Glutamatergic neuron (in vitro differentiated cells): ENCODE measurements at regions not wholly inside any gene's neighbourhood (a gene's known extent, or its start where the extent isn't known, plus 50 kb on each side); places are given as distances from the start of the nearest gene placed in this dataset.

Experiments used
- DNase-seq: peaks from one replicate; pipeline ENCODE4 v3.0.0; 2022
- H3K27ac Mint-ChIP-seq: one replicate; pipeline ENCODE4 v1.8.0; 2020; ENCODE audit warnings: mild to moderate bottlenecking, mixed read lengths, inconsistent platforms; ENCODE audit not compliant: unreplicated experiment
- H3K27me3 Mint-ChIP-seq: one replicate; pipeline ENCODE4 v1.8.0; 2020; ENCODE audit warnings: mild to moderate bottlenecking, moderate library complexity, mixed read lengths, inconsistent platforms; ENCODE audit not compliant: unreplicated experiment
- H3K36me3 Mint-ChIP-seq: one replicate; pipeline ENCODE4 v1.8.0; 2020; ENCODE audit warnings: mild to moderate bottlenecking, mixed read lengths, inconsistent platforms; ENCODE audit not compliant: unreplicated experiment
- H3K4me1 Mint-ChIP-seq: one replicate; pipeline ENCODE4 v1.8.0; 2020; ENCODE audit warnings: mild to moderate bottlenecking, low read depth, mixed read lengths, inconsistent platforms; ENCODE audit not compliant: unreplicated experiment
- H3K4me3 Mint-ChIP-seq: one replicate; pipeline ENCODE4 v1.8.0; 2020; ENCODE audit warnings: mild to moderate bottlenecking, mixed read lengths, inconsistent platforms; ENCODE audit not compliant: unreplicated experiment
- H3K9me3 Mint-ChIP-seq: one replicate; pipeline ENCODE4 v1.8.0; 2020; ENCODE audit warnings: mild to moderate bottlenecking, moderate library complexity, mixed read lengths, inconsistent platforms; ENCODE audit not compliant: unreplicated experiment
- TF ChIP-seq, protein P1 (sequence below): fragments of 200-600 bp; sonication (generic); IDR thresholded peaks from one replicate; pipeline ENCODE4 v1.5.0; 2021; ENCODE audit not compliant: partially characterized antibody, unreplicated experiment

DNA sequence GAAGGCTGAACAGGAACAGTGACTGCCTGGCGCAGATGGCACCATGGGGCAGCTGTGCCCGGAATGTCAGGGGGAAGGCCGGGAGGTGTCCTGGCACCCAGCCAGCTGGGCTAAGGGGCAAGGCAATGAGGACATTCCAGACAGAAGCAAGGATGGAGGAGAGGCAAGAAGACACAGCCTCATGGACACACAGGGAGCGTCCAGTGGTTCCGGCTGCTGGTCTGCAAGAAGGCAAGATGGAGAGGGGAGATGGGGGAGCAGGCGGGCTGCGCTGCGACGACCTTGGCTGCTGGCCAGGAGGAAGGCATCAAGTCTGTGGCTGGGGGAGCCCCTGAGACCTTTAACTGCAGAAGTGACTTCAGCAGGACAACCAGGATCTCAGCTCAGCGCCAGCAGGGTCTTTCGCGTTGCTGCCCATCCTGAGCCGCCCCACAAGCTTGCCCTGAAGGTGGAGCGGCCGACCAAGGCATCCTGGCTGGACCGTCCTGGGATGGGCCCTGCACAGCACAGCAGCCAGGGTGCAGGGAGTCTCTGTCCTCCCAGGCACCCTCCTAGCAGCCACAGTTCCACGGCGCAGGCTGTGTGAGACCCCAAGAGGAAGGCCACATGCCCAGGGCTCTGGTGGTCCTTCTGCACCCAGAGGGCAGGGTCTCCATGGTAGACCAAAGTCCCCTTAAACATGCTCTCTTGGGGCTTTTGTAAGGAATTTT lies 531.7 kb downstream of the BRD1 start:
- Mint-ChIP-seq H3K9me3 (peaks cover 26% of the 10 kb centered on the region), H3K36me3 (peaks cover 5% of the 10 kb centered on the region), H3K4me3 (no peak overlapping the region), H3K27me3 (peaks cover 9% of the 10 kb centered on the region), H3K27ac (no peak overlapping the region), H3K4me1 (no peaks in the 10 kb centered on the region)
- DNase-seq: no peak
- TF ChIP-seq, protein P1, sequence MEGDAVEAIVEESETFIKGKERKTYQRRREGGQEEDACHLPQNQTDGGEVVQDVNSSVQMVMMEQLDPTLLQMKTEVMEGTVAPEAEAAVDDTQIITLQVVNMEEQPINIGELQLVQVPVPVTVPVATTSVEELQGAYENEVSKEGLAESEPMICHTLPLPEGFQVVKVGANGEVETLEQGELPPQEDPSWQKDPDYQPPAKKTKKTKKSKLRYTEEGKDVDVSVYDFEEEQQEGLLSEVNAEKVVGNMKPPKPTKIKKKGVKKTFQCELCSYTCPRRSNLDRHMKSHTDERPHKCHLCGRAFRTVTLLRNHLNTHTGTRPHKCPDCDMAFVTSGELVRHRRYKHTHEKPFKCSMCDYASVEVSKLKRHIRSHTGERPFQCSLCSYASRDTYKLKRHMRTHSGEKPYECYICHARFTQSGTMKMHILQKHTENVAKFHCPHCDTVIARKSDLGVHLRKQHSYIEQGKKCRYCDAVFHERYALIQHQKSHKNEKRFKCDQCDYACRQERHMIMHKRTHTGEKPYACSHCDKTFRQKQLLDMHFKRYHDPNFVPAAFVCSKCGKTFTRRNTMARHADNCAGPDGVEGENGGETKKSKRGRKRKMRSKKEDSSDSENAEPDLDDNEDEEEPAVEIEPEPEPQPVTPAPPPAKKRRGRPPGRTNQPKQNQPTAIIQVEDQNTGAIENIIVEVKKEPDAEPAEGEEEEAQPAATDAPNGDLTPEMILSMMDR: no peak

DNA sequence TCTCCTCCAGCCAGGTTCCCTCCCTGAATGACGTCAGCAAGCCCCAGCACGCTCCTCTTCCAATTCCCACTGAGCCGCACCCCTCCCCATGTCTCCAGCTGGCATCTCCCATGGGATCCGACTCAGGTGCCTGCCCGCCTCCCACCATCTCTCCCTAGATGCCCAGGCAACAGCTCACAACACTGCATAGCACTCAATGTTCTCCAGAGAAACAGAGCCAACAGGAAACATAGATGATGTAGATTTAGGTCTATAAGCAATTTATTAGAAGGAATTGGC lies 532.3 kb downstream of the BRD1 start:
- TF ChIP-seq, protein P1: no peak
- Mint-ChIP-seq H3K4me3 (no peak overlapping the region), H3K9me3 (peaks cover 24% of the 10 kb centered on the region), H3K36me3 (peaks cover 5% of the 10 kb centered on the region), H3K27ac (no peak overlapping the region), H3K4me1 (no peaks in the 10 kb centered on the region), H3K27me3 (peaks cover 7% of the 10 kb centered on the region)
- no peak for DNase-seq

DNA sequence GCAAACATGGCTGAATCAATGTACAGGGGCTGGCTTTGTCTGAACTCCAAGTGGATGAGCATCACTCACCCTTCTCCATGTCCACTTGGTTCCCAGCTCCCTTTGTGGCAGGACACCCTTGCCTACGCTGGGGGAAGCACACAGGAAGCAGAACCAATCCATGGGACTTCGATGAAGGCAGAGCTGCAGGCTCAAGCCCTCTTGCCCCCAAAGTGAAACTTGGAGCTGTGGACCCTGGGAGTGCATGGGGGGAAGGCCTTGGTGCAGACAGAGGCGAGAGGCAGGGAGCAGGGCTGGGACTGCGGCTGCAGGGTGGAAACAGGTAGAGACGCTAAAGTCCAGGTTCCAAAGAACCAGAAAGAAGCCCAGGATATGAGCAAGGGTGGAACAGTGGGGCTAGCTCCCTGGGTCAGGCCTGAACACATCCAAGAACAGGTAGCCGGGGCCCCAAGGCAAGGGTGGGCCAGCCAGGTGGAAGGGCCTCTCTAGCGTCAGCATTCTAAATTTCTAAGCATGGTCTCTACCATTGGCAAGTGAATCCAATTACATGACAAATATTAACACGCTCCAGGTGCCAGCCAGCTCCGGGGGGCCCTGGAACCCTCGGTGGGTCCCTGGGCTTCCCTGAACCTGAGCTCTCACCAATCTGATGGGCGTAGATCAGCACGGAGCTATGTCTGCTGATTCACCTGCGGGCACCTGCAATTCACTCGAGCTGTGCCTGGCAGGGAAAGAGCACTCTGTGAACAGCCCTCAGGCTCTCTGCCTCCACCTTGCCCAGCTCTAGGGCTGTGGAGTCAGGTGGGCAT lies 532.8 kb downstream of the BRD1 start:
- Mint-ChIP-seq H3K4me3 (no peak overlapping the region), H3K9me3 (peaks cover 24% of the 10 kb centered on the region), H3K27me3 (peaks cover 6% of the 10 kb centered on the region), H3K4me1 (no peaks in the 10 kb centered on the region), H3K27ac (no peak overlapping the region), H3K36me3 (peaks cover 5% of the 10 kb centered on the region)
- TF ChIP-seq, protein P1: no peak
- DNase-seq: no peak

DNA sequence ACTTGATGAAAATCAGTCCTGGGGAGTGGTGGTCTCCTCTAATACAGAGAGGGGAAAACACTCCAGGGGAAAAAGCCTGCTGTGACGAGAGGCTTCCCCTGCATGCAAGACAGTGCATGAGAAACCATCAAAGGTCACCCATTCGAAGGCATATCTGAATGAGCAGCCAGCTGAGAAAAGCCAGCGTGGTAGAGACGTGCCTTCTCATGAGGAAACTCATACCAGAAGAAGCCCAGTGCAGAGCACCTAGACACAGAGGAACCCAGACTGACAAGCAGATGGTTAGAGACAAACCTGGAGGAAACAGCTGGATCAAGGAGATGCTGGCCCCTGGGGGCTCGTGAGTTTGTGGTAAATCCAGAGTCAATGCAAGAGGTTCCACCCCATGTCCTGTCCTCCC lies 534.8 kb downstream of the BRD1 start:
- DNase-seq: no peak
- H3K4me1 Mint-ChIP-seq: no peaks in the 10 kb centered on the region
- TF ChIP-seq, protein P1: no peak
- H3K9me3 Mint-ChIP-seq: peaks cover 21% of the 10 kb centered on the region
- no peak overlapping the region for H3K4me3 Mint-ChIP-seq
- H3K27ac Mint-ChIP-seq: no peak overlapping the region
- peaks cover 5% of the 10 kb centered on the region for H3K36me3 Mint-ChIP-seq
- H3K27me3 Mint-ChIP-seq: peaks cover 3% of the 10 kb centered on the region

DNA sequence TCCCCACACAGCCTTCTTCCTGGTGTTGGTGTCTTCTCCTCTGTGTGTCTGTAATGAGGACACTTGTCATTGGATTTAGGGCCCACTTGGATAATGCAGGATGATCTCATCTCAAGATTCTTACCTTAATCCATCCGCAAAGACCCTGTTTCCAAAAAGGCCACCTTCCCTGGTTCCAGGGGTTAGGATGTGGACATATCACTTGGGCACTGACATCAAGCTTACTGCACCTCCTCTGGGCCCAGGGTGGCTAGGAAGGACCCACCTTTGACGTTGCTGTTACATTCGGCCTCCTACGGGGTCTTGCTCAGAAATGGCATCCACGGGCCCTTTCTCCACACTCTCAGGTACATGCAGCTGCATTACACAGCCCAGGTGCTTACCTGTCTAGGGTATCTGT lies 535.9 kb downstream of the BRD1 start:
- no peak overlapping the region for H3K4me3 Mint-ChIP-seq
- no peak overlapping the region for H3K27ac Mint-ChIP-seq
- peaks cover 18% of the 10 kb centered on the region for H3K9me3 Mint-ChIP-seq
- no peak for DNase-seq
- H3K4me1 Mint-ChIP-seq: no peaks in the 10 kb centered on the region
- H3K27me3 Mint-ChIP-seq: peaks cover 3% of the 10 kb centered on the region
- H3K36me3 Mint-ChIP-seq: peaks cover 5% of the 10 kb centered on the region
- TF ChIP-seq, protein P1: no peak
